HG03442 (cell line): ENCODE measurements at regions not wholly inside any gene's neighbourhood (a gene's known extent, or its start where the extent isn't known, plus 50 kb on each side); places are given as distances from the start of the nearest gene placed in this dataset.

Experiments used
- ATAC-seq: cut with Tn5 transposase; IDR thresholded peaks from one replicate; pipeline ENCODE4 v1.9.1; 2021; ENCODE audit warnings: mild to moderate bottlenecking, moderate library complexity; ENCODE audit not compliant: unreplicated experiment

DNA sequence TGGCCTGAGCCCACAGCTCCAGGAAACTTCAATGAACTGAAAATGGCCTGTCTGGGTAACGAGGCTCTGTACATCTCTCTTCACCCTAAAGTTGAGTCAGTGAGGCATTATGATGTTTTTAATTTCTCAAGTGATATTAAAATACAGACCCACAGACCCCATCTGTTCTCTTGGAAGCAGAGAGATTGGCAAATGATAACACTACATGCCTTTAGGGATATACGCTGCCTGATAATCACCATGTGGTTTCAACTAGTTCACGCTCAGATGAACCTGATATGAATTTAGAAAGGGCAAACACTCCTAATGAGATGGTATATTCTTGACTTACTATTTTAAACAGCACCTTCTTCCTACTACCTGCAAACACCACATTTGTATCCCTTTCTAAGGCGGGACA lies 127.5 kb downstream of the RFC3 start:
- ATAC-seq: no peak

DNA sequence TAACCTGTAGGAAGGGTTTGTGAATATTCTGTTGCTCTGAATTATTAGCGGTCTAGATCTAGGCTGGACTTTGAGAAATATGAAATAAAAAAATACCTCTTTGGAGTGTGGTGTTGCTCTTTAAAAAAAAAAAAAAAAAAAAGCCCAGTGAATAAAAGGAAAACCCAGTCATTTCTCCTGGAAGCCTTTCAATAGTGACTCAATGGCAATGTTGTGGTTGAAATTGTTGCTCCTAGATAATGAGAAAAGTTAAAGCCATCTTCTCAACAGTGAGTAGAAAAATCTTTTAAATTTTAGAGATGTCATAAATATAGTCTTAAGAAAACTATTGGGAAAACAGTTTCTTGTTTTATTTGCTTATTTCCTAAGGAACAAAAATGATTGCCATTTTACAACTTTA lies 135.3 kb downstream of the RFC3 start:
- no peak for ATAC-seq

DNA sequence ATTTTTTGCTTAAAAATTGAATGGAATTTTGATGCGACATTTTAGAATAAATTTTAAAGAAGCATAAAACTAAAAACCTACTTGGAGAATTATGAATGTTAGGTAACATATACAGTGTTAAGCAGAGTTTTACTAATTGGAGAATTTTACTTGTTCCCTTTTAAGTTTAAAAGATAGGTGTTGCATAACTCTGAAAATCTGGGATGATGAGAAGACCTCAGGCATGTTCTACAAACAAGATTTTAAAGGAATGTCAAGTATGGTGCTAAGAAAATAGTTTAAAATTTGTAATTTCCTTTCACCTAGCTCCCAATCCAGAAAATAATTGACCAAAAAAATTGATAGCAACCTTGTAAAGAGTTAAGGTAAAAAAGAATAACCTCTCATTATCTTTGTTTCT lies 135.8 kb downstream of the RFC3 start:
- no peak for ATAC-seq

DNA sequence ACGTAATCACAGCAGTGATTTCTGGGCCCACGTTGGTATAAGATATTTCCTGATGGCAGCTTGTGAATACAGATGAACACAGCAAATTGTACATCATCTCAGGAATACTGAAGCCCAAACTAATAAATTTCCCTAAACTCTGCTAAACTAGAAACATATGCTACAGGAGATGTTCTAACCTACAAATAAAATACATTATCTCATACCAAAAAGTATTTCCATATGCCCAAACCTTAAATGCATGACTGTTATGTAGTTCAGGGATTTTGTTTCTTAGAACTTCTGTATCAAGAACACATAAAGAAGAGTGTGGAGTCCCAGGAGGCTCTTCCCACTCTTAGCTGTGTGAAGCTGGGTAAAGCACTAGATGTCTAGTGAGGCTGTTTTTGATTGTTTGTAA lies 138.4 kb downstream of the RFC3 start:
- no peak for ATAC-seq

DNA sequence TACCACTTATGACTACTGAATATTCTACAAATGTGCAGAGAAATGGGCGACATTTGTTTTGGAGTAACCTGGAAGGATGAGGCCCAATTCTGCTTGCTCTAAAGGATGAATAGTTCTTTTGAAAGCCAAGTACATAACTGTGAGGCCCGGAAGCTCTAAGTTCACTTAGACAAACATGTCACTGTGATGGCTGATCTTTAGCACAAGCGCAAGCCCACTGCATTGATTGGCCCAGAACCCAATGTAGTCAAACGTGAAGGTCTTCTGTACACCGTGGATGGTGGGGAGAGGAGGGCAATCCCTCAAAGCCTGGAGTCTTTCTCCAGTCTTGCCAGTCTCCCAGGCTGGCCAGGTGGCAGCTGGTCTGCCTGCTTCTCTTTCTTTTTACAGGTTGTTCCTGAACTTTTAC lies 139.6 kb downstream of the RFC3 start:
- ATAC-seq: no peak

DNA sequence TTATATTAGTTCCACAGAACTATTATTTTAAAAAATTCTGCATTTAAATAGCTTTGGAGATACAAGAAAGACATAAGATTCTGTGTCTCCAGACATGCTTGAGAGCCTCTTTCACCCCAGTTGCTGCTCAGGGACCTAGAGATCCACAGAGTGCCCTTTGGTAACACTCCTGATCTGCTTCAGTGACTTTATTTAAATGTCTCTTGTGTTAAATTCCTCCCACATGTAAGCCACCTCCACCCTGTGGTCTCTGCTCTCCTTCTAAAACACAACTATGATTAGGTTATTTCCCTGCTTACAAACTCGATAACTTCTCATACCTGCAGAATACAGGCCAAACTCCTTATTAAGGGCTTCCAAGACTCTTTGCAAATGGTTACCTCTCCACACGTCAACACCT lies 141.0 kb downstream of the RFC3 start:
- peak; percentile 84 for ATAC-seq

DNA sequence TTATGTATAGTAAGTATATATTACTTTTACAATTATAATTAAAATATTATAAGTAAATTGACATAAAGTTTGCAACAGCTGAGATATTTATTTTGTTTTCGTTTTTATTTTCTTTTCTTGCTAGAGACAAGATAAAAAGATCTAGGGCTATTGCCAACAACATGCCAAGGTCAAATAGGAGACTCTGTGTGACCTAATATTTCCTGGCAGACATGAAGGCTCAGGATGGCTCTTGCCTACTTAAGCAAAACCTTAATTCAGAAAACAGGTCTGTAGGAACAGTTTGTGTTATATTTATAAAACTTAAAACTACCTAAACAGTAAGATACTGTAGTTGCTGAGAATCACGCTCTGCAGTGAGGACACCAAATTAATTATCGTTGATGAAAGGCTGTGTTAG lies 145.2 kb downstream of the RFC3 start:
- ATAC-seq: no peak

DNA sequence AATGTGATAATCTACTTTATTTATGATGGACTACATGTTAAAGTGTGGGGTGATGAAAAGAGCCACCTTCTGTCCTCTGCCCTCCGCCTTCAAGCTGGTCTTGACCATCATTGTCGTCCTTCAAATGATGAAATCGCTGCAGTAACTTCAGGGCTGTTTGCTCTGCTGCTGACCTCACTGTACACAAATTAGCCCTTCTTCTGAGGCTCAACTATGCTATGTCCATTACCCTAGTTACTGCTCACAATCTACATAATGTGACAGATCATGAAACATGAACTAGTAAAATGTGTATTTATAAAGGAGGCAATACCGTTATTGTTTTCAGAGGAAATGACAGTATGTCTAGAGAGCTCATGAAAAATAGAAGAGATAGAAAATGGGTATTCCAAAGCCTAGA lies 145.9 kb downstream of the RFC3 start:
- ATAC-seq: no peak

DNA sequence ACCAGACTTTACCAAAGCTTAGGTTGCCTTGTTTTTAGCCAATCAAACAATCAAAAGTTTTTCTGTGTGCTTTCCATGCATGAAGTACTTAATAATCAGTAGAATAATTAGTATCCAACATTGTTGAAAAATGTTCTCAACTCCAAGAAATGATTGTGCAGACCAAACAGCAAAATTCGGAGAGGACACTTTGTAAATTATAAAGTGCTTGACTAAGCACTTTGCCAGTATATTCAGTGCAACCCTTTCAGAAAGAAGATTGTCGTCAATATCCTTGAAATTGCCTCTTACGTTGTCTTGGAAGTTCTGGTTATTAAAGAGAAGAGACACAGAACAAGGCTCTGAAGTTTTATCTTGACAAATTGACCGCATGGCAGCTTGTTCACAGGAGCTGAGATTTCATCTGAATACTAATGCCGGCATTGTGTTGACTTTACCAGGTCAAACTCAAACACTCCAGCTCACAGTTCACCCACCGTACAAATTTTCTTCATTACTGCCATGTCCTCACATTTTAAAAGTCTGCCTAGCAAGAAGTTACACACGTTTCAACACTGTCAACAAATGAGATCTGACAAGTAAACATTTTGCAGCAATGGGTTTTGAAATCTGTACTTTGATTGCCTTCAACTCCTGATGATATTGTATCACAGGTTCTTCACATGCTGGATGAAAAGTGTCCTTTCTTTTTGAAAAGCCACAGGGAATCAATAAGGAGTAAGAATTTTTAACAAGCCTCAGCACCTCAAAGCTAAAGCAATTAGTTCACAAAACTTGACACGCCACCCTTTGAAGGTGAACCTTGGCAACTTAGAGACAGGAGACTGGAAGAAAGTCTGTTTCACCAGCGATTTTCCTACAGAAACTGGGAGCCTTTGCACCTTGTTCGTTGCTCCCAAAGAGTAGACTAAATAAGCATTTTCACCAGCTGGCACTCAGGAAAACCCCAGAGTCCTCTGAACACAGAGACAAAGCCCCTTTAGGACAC lies 150.9 kb downstream of the RFC3 start:
- no peak for ATAC-seq

DNA sequence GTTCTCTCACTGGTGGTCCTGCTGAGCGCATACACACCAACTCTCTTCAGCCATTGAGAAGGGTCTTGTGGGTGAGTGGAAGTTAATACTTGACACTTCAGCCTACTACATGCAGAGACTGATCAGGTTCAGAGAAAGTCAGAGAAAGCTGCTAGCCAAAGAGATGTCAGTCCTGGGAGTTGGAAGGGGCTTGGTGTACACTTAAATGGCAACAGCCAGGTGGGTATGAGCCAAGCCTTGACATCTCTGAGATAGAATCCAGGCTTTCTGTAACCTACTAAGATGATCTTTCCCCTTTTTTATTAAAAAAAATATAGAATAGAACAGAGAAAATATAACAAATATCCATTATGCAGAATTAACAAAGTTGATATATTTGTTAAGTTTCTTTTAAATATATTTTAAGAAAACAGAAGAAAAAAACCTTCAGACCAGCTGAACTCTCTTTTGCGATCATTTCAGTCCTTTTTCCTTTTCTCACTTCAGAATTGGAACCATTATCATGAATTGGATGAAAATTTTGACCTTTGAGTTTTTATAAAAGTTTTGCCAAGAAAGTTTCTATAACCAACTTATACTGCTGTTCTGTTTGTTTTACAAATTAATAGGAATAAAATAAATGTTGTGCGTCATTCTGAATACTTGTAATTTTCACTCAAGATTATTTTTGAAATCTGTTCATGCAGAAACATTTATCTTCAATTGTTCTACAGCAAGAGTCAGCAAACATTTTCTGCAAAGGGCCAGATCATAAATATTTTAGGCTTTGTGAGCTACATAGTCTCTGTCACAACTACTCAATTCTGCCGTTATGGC lies 153.0 kb downstream of the RFC3 start:
- no peak for ATAC-seq

DNA sequence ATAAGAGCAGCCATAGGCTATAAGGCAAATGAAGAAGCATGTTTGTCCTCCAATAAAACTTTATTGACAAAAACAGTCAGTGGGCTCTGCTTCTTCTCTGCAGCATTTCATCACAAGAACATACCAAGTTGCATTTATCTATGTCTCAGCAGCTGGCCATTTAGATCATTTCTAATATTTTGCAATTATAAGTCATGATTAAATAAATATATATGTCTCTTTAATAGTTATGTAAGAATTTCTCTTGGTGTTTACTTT lies 153.5 kb downstream of the RFC3 start:
- ATAC-seq: no peak

DNA sequence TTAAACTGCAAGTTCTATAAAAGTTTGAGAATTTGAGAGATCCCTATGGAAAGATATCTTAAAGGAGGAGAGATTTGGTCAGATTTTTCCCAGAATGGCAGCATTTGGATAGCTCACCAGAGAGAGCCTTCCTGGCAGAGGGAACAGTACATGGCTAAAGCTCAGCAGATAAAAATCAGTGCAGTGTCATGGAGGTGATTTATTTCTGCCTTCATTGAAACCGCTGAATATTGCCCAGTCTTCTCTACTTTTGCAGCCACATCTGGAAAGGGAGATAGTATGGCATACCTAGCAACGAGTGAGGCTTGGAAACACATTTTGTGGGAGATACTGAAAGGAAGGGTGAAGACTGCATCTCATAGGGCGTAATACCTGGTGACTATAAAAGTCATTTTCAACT lies 155.2 kb downstream of the RFC3 start:
- no peak for ATAC-seq

DNA sequence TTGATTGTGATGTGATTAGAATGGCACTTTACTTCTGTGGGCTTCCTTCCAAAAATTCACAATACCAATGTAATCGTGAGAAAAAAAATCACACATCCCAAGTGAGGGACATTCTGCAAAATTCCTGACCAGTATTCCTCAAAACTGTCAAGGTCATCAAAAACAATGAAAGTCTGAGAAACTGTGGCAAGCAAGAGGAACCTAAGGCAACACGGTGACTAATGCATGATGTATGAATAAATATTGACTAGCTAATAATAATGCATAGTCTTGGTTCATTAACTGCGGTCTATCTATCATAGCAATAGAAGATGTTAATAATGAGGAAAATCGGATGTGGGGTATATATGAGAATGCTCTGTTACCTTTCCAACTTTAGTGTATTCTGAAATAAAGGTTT lies 159.0 kb downstream of the RFC3 start:
- no peak for ATAC-seq

DNA sequence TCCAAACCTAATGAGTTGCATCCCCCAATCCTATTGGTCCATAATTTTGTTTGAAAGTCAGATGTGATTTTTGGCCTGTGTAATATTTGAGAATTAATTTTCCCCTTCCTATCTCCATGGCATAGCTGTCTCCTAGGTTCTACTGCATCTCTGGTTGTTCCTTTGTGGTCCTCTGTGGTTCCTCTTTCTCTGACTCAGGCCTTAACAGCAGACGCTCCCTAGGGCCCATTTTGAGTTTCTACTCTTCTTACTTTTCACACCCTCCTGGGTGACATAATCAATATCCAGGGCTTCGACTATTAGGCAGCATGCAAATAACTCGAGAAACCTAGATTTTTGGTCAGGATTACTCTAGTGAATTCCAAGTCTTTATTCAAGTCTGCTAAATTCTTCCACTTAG lies 160.7 kb downstream of the RFC3 start:
- no peak for ATAC-seq

DNA sequence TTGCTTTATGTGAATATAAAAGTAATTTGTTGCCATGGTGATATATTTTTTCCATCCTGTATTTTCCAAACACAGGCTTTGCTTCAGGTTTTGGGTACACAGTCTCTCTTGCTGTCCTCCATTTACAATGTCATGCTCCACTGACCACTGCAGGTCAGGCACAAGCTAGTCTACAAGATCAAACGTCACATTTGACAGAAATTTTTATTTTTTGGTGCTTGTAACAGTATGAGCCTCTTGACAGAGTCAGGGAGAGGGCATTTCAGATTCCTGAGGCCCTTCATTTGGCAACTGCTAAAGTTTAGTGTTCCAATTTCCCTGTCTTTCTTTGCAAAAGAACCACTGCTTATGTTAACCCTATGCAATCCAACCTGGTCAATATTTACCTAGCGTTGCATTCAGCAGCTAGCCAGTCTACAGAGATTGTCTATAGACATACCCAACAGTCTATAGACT lies 175.0 kb downstream of the RFC3 start:
- ATAC-seq: no peak

DNA sequence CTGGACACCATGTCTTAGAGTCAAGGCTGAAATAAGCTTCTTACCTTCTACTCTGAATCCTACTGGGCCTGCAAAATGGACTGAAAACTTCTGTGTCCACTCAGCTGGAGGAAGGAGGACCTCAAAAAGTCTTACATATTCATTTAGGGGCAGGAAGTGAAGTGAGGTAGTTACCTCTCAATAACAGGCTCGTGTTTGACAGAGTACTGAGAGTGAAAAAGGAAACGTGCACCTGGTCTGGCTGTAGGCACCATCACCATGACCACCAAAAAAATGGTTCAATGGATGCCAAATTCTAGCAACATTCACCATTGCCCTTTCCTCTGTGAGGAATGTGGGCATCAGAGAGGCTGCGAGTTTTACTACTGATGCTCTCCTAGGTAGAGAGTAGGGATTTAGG lies 176.2 kb downstream of the RFC3 start:
- no peak for ATAC-seq

DNA sequence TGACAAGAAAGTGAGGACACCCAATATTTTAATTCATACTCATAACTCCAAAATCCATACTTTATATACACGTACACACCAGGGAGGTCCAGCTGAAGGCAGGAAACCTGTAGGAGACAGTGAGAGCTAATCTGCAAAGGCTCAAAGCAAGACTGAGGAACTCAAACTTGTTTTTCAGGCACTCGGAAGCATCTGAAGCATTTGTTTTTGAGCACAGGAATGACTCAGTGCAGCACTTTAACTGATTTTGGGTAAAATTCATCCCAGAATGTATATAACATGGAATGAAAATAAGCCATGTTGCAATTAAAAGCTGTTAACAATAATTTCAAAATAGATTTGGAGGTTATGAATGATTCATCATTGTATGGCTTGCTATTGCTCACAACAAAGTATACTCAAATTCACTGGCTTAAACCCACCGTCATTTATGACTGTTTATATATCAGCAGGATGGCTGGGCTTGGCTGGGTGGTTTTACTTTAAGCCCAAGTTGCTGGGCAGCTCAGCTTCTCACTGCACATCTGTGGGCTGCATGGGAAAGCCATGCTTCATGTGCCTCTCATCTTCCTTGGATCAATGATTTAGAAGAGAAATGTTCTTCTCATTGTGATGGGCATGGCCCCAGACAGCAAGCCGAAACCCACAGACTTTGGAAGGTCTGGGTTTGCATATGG lies 177.0 kb downstream of the RFC3 start:
- ATAC-seq: no peak

DNA sequence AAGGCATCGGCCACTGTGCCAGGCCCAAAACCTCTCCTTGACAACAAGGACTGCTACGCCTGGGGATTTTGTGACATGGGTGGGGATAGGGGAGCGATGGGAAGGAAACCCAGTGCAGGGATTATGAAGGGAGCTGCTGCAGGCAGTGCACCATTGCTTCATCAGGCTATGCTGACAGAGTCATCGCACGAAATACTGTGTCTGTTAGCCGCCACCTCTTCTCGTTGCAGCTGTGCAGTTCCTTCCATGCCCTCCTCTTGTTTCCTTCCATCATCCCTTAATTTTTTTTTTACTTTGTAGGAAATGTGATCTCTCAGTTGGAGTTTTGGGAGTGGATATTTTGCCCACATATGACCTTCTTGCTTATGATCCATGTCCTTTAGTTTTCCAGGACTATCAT lies 178.7 kb downstream of the RFC3 start:
- ATAC-seq: no peak

DNA sequence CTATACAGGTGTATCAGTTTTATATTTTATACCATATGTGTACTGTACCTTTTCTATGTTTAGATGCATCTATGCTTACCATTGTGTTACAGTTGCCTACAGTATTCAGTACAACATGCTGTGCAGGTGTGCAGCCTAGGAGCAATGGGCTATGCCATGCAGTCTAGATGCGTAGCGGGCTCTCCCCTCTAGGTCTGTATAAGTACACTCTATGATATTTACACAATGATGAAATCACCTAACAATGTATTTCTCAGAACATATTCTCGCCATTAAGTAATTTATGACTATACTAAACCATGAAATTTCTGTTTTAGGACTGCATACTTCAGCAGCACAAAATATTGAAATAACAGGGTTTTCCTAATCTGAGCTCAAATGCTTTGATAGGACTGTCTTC lies 179.6 kb downstream of the RFC3 start:
- ATAC-seq: no peak

DNA sequence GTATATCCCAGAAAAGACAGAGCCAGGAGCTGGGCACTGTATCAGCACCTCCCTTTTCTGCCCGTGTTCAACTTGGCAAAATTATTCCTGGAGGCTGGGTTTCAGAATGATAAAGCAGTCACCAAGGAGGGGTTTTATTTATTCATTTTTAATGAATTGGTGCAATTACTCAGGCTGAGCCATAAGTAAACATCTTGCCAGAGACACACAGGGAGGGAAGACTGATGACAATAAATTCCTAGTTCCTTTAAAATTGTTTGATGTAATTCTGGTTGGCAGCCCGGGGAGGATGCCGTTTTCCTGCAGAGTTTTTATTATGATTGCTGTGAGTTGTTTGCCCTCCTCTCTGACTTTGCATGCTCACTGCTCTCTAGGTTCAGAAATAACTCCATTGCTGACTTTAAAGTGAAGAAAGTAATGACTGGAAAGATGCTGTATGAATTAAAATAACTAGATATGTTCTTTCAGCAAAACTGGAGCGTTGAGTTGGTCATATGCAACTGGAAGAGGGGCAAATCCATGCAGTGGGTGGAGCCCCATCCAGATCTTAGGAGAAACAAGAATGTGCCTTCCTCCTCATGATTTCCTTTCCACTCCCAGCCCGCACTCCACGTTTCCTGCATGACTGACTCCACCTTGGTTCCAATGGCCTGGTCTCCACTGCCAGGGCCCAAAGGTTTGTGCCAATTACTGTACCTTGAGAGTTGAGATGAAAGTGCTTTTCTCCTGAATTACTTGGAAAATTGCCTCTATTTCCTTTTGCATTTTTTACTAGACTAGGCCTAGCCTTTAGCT lies 182.1 kb downstream of the RFC3 start:
- ATAC-seq: no peak

DNA sequence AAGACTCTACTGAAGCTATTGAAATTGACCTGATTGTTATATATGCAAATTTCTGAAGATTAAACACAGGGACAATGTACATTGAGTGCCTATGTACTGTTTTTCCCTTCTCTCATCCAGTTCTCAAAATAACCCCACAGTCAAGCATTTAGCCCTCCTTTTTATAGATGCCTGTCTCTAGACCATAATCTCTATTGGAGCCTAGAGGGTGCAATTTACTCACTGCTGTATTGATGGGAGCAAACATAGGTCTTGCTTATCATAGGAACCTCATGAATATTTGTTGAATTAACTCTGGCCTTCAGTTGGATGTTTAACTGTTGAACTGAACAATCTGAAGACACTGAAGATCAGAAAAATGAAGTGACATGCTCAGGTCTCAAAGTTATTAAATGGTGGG lies 183.0 kb downstream of the RFC3 start:
- no peak for ATAC-seq
